ENCODE measurements at regions not wholly inside any gene's neighbourhood (a gene's known extent, or its start where the extent isn't known, plus 50 kb on each side); places are given as distances from the start of the nearest gene placed in this dataset.
A peak's percentile ranks its signal among the peaks of the same experiment; 100 is the strongest.

- Histone ChIP-seq H3K27ac (ENCODE audit: extremely low read depth, low read depth, low read length) (no peak overlapping the region), H3K4me3 (ENCODE audit: low read depth, low read length) (no peak overlapping the region), H3K4me1 (ENCODE audit: control insufficient read depth, insufficient read depth, low read length) (no peaks in the 10 kb centered on the region), H3K9me3 (ENCODE audit: control insufficient read depth, insufficient read depth, low read depth, low read length) (no peaks in the 10 kb centered on the region), H3K36me3 (ENCODE audit: control insufficient read depth in 2 of 2, insufficient read depth in 1 of 2, low read length in 2 of 2) (no peaks in the 10 kb centered on the region)
- TF ChIP-seq PRDM4 (tag by site-specific recombination; IDR thresholded peaks at IDR 0.05) (no peak), EGR2 (tag by site-specific recombination; IDR thresholded peaks at IDR 0.05; ENCODE audit: low read depth) (no peak), ZNF157 (tag by site-specific recombination; IDR thresholded peaks at IDR 0.05) (no peak)
- POLR2A ChIA-PET = no interaction called here
- CTCF ChIA-PET = no interaction called here
Measured at GRCh38 chr9:29126783-29127182, 1553.5 kb upstream of the C9orf72 start.

DNA sequence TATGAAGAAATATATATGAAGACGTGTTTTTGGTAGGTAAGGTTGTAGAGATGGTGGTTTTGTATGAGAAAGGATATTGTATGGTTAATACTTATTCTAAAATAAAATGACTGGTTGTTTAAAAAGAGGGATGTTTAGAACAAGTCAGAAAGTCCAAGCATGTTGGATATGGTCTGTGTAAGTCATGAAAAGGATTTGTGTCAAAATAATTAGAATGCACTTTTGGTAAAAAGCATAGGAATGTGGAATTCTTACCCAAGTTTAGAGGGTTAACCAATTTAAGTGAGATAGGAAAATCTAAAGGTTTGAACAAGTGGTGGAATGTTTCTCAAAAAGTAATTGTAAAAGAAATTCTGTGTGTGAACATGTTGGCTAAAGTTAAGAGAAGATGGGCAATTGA lies 1556.5 kb upstream of the C9orf72 start:
- H3K27ac ChIP-seq (ENCODE audit: extremely low read depth, low read depth, low read length) = no peak overlapping the region
- H3K4me3 ChIP-seq (ENCODE audit: low read depth, low read length) = no peak overlapping the region
- H3K36me3 ChIP-seq (ENCODE audit: control insufficient read depth in 2 of 2, insufficient read depth in 1 of 2, low read length in 2 of 2) = no peaks in the 10 kb centered on the region
- TF ChIP-seq SETDB1 (IDR thresholded peaks at IDR 0.05; ENCODE audit: insufficient read length, low read length) (peak; percentile 91), KLF9 (tag by site-specific recombination; IDR thresholded peaks at IDR 0.05; ENCODE audit: low read depth) (no peak), TRIM28 (IDR thresholded peaks at IDR 0.05; ENCODE audit: borderline replicate concordance, low read length) (peak; percentile 91; the same call in 1 of the 2 replicates)
- ChIA-PET CTCF (no interaction called here), POLR2A (no interaction called here)
- H3K4me1 ChIP-seq (ENCODE audit: control insufficient read depth, insufficient read depth, low read length) = no peaks in the 10 kb centered on the region
- no peaks in the 10 kb centered on the region for H3K9me3 ChIP-seq (ENCODE audit: control insufficient read depth, insufficient read depth, low read depth, low read length)

DNA sequence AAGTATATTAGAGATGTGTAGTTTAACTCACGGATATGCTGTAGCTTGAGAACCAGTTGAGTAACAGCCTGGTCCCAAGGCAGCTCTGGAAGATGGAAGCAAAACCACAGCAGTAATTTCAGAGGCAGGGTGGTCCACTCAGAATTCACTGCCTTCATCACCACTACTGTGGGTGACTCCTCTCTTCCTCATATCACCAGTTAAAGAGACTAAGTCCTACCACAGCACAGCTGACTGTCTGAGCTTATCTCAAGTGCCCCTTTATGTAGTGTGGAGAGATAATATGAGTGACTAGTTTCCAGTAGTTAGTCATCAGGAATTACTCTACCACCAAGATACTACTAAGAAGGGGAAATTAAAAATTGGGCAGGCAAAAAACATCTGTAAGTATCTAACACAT lies 1571.2 kb upstream of the C9orf72 start:
- H3K4me1 ChIP-seq (ENCODE audit: control insufficient read depth, insufficient read depth, low read length) = no peaks in the 10 kb centered on the region
- no peak overlapping the region for H3K4me3 ChIP-seq (ENCODE audit: low read depth, low read length)
- CTCF ChIA-PET = no interaction called here
- TF ChIP-seq ZNF48 (tag by site-specific recombination; IDR thresholded peaks at IDR 0.05) (no peak), ZIC2 (tag by site-specific recombination; IDR thresholded peaks at IDR 0.05) (no peak), KLF16 (tag by site-specific recombination; IDR thresholded peaks at IDR 0.05) (no peak)
- TF ChIP-seq, protein P1, sequence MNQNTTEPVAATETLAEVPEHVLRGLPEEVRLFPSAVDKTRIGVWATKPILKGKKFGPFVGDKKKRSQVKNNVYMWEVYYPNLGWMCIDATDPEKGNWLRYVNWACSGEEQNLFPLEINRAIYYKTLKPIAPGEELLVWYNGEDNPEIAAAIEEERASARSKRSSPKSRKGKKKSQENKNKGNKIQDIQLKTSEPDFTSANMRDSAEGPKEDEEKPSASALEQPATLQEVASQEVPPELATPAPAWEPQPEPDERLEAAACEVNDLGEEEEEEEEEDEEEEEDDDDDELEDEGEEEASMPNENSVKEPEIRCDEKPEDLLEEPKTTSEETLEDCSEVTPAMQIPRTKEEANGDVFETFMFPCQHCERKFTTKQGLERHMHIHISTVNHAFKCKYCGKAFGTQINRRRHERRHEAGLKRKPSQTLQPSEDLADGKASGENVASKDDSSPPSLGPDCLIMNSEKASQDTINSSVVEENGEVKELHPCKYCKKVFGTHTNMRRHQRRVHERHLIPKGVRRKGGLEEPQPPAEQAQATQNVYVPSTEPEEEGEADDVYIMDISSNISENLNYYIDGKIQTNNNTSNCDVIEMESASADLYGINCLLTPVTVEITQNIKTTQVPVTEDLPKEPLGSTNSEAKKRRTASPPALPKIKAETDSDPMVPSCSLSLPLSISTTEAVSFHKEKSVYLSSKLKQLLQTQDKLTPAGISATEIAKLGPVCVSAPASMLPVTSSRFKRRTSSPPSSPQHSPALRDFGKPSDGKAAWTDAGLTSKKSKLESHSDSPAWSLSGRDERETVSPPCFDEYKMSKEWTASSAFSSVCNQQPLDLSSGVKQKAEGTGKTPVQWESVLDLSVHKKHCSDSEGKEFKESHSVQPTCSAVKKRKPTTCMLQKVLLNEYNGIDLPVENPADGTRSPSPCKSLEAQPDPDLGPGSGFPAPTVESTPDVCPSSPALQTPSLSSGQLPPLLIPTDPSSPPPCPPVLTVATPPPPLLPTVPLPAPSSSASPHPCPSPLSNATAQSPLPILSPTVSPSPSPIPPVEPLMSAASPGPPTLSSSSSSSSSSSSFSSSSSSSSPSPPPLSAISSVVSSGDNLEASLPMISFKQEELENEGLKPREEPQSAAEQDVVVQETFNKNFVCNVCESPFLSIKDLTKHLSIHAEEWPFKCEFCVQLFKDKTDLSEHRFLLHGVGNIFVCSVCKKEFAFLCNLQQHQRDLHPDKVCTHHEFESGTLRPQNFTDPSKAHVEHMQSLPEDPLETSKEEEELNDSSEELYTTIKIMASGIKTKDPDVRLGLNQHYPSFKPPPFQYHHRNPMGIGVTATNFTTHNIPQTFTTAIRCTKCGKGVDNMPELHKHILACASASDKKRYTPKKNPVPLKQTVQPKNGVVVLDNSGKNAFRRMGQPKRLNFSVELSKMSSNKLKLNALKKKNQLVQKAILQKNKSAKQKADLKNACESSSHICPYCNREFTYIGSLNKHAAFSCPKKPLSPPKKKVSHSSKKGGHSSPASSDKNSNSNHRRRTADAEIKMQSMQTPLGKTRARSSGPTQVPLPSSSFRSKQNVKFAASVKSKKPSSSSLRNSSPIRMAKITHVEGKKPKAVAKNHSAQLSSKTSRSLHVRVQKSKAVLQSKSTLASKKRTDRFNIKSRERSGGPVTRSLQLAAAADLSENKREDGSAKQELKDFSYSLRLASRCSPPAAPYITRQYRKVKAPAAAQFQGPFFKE (tag by site-specific recombination; IDR thresholded peaks at IDR 0.05; ENCODE audit: borderline replicate concordance) = no peak
- H3K36me3 ChIP-seq (ENCODE audit: control insufficient read depth in 2 of 2, insufficient read depth in 1 of 2, low read length in 2 of 2) = no peaks in the 10 kb centered on the region
- POLR2A ChIA-PET = no interaction called here
- no peaks in the 10 kb centered on the region for H3K9me3 ChIP-seq (ENCODE audit: control insufficient read depth, insufficient read depth, low read depth, low read length)
- no peak overlapping the region for H3K27ac ChIP-seq (ENCODE audit: extremely low read depth, low read depth, low read length)

DNA sequence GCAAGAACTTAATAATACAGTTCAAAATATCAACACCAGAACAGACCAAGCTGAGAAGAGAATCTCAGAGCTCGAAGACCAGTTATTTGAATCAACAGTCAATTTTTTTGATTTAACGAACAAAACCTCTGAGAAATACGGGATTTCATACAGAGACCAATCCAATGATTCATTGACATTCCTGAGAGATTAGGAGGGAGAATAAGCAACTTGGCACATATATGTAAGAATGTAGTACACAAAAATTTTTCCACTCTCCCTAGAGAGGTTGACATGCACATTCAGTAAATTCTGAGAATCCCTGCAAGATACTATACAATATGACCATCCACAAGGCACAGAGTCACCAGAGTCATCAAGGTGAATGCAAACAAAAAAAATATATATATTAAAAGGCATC lies 1577.3 kb upstream of the C9orf72 start:
- H3K4me1 ChIP-seq (ENCODE audit: control insufficient read depth, insufficient read depth, low read length) = no peaks in the 10 kb centered on the region
- ChIA-PET CTCF (no interaction called here), POLR2A (no interaction called here)
- no peaks in the 10 kb centered on the region for H3K9me3 ChIP-seq (ENCODE audit: control insufficient read depth, insufficient read depth, low read depth, low read length)
- no peak overlapping the region for H3K4me3 ChIP-seq (ENCODE audit: low read depth, low read length)
- H3K27ac ChIP-seq (ENCODE audit: extremely low read depth, low read depth, low read length) = no peak overlapping the region
- H3K36me3 ChIP-seq (ENCODE audit: control insufficient read depth in 2 of 2, insufficient read depth in 1 of 2, low read length in 2 of 2) = no peaks in the 10 kb centered on the region
- TF ChIP-seq ZNF214 (tag by site-specific recombination; IDR thresholded peaks at IDR 0.05; ENCODE audit: borderline replicate concordance) (no peak), ZNF529 (tag by site-specific recombination; IDR thresholded peaks at IDR 0.05; ENCODE audit: insufficient replicate concordance) (no peak), ZNF423 (tag by site-specific recombination; IDR thresholded peaks at IDR 0.05) (no peak), ZNF645 (tag by site-specific recombination; IDR thresholded peaks at IDR 0.05) (no peak), ZNF548 (tag by site-specific recombination; IDR thresholded peaks at IDR 0.05) (no peak), ZNF324 (tag by site-specific recombination; IDR thresholded peaks at IDR 0.05) (no peak), ZNF221 (tag by site-specific recombination; IDR thresholded peaks at IDR 0.05; ENCODE audit: borderline replicate concordance) (no peak), ZNF549 (tag by site-specific recombination; IDR thresholded peaks at IDR 0.05) (no peak)
- TF ChIP-seq, protein P2, sequence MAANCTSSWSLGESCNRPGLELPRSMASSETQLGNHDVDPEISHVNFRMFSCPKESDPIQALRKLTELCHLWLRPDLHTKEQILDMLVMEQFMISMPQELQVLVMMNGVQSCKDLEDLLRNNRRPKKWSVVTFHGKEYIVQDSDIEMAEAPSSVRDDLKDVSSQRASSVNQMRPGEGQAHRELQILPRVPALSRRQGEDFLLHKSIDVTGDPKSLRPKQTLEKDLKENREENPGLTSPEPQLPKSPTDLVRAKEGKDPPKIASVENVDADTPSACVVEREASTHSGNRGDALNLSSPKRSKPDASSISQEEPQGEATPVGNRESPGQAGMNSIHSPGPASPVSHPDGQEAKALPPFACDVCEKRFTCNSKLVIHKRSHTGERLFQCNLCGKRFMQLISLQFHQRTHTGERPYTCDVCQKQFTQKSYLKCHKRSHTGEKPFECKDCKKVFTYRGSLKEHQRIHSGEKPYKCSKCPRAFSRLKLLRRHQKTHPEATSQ (tag by site-specific recombination; IDR thresholded peaks at IDR 0.05) = no peak

All from HEK293 (cell line).